ENCODE measurements at regions not wholly inside any gene's neighbourhood (a gene's known extent, or its start where the extent isn't known, plus 50 kb on each side); places are given as distances from the start of the nearest gene placed in this dataset.
A peak's percentile ranks its signal among the peaks of the same experiment; 100 is the strongest.

GRCh38 chr5:128903550-128903949 is 61.7 kb upstream of the SLC27A6 start:
- Histone ChIP-seq H3K4me2 (ENCODE audit: low read length) (no peak overlapping the region), H4K20me1 (ENCODE audit: insufficient read depth, low read length) (no peaks in the 10 kb centered on the region), H3K27ac (ENCODE audit: low read depth, low read length, poor library complexity, severe bottlenecking) (no peak overlapping the region), H3K9me3 (ENCODE audit: low read length) (no peaks in the 10 kb centered on the region), H3K4me3 (ENCODE audit: low read depth, low read length, poor library complexity, severe bottlenecking) (no peak overlapping the region), H3K36me3 (ENCODE audit: insufficient read depth, low read length) (no peaks in the 10 kb centered on the region), H2AFZ (ENCODE audit: low read length) (no peak overlapping the region), H3K9me2 (ENCODE audit: insufficient read depth, low read length) (no peaks in the 10 kb centered on the region), H3K4me1 (ENCODE audit: insufficient read depth, low read length, poor library complexity, severe bottlenecking) (no peaks in the 10 kb centered on the region), H3K79me2 (ENCODE audit: insufficient read depth, low read depth, low read length) (no peaks in the 10 kb centered on the region)
- BruUV-seq (replicated peaks) = no TSS peak
- intact Hi-C loops (cut with micrococcal nuclease; ENCODE audit: unreplicated experiment) = loop anchor here (10.0 kb wide), 1 partner anchor 221 kb away; no protein-coding TSS in a partner anchor
- ChIA-PET POLR2A (no interaction called here), CTCF (ENCODE audit: unreplicated experiment) (no interaction called here)
- no peak for TF ChIP-seq CTCF (conservative IDR thresholded peaks at IDR 0.05; ENCODE audit: low read length)
- TF ChIP-seq EZH2phosphoT487 (IDR thresholded peaks at IDR 0.05; ENCODE audit: borderline replicate concordance, low read depth, low read length) = no peak
- DNase-seq (ENCODE audit: low spot score) = no peak

- DNase-seq (ENCODE audit: low spot score) = no peak
- no peaks in the 10 kb centered on the region for H3K9me3 ChIP-seq (ENCODE audit: low read length)
- H3K27ac ChIP-seq (ENCODE audit: low read depth, low read length, poor library complexity, severe bottlenecking) = no peak overlapping the region
- no peaks in the 10 kb centered on the region for H4K20me1 ChIP-seq (ENCODE audit: insufficient read depth, low read length)
- H3K4me1 ChIP-seq (ENCODE audit: insufficient read depth, low read length, poor library complexity, severe bottlenecking) = no peaks in the 10 kb centered on the region
- no peak overlapping the region for H2AFZ ChIP-seq (ENCODE audit: low read length)
- no peaks in the 10 kb centered on the region for H3K36me3 ChIP-seq (ENCODE audit: insufficient read depth, low read length)
- ChIA-PET CTCF (ENCODE audit: unreplicated experiment) (interaction anchor here (0.6 kb wide), 1 partner anchor 879 kb away, joined by 3 read pairs; no protein-coding TSS in a partner anchor), POLR2A (interaction anchor here (0.6 kb wide), 1 partner anchor 1110 kb away, joined by 3 read pairs; no protein-coding TSS in a partner anchor)
- no peaks in the 10 kb centered on the region for H3K79me2 ChIP-seq (ENCODE audit: insufficient read depth, low read depth, low read length)
- H3K4me2 ChIP-seq (ENCODE audit: low read length) = no peak overlapping the region
- no peaks in the 10 kb centered on the region for H3K9me2 ChIP-seq (ENCODE audit: insufficient read depth, low read length)
- TF ChIP-seq CTCF (conservative IDR thresholded peaks at IDR 0.05; ENCODE audit: low read length) (no peak), EZH2phosphoT487 (IDR thresholded peaks at IDR 0.05; ENCODE audit: borderline replicate concordance, low read depth, low read length) (no peak)
- intact Hi-C loops (cut with micrococcal nuclease; ENCODE audit: unreplicated experiment) = loop anchor here (10.0 kb wide), 1 partner anchor 220 kb away; no protein-coding TSS in a partner anchor
- BruUV-seq (replicated peaks) = no TSS peak
- H3K4me3 ChIP-seq (ENCODE audit: low read depth, low read length, poor library complexity, severe bottlenecking) = no peak overlapping the region
Measured at GRCh38 chr5:128904805-128905567, 60.3 kb upstream of the SLC27A6 start.

GRCh38 chr5:128905568-128906110 is 59.6 kb upstream of the SLC27A6 start:
- no peak overlapping the region for H2AFZ ChIP-seq (ENCODE audit: low read length)
- no peaks in the 10 kb centered on the region for H3K4me1 ChIP-seq (ENCODE audit: insufficient read depth, low read length, poor library complexity, severe bottlenecking)
- no TSS peak for BruUV-seq (replicated peaks)
- no peaks in the 10 kb centered on the region for H3K9me2 ChIP-seq (ENCODE audit: insufficient read depth, low read length)
- no peak overlapping the region for H3K27ac ChIP-seq (ENCODE audit: low read depth, low read length, poor library complexity, severe bottlenecking)
- peak; percentile 91 for TF ChIP-seq CTCF (conservative IDR thresholded peaks at IDR 0.05; ENCODE audit: low read length)
- no peak for TF ChIP-seq EZH2phosphoT487 (IDR thresholded peaks at IDR 0.05; ENCODE audit: borderline replicate concordance, low read depth, low read length)
- CTCF ChIA-PET (ENCODE audit: unreplicated experiment) = no interaction called here
- POLR2A ChIA-PET = interaction anchor here (0.6 to 0.7 kb wide), 2 partner anchors 19 to 1110 kb away, joined by 3 read pairs; no protein-coding TSS in a partner anchor
- no peak overlapping the region for H3K4me3 ChIP-seq (ENCODE audit: low read depth, low read length, poor library complexity, severe bottlenecking)
- no peak overlapping the region for H3K4me2 ChIP-seq (ENCODE audit: low read length)
- peak; percentile 51 for DNase-seq (ENCODE audit: low spot score)
- no peaks in the 10 kb centered on the region for H4K20me1 ChIP-seq (ENCODE audit: insufficient read depth, low read length)
- no peaks in the 10 kb centered on the region for H3K79me2 ChIP-seq (ENCODE audit: insufficient read depth, low read depth, low read length)
- intact Hi-C loops (cut with micrococcal nuclease; ENCODE audit: unreplicated experiment) = loop anchor here (10.0 kb wide), 1 partner anchor 219 kb away; no protein-coding TSS in a partner anchor
- H3K9me3 ChIP-seq (ENCODE audit: low read length) = no peaks in the 10 kb centered on the region
- no peaks in the 10 kb centered on the region for H3K36me3 ChIP-seq (ENCODE audit: insufficient read depth, low read length)
